ENCODE measurements at regions not wholly inside any gene's neighbourhood (a gene's known extent, or its start where the extent isn't known, plus 50 kb on each side); places are given as distances from the start of the nearest gene placed in this dataset.

GRCh38 chr2:64283641-64284361 is 139.6 kb upstream of the PELI1 start:
- H3K4me3 Mint-ChIP-seq, result no peak overlapping the region
- H3K27me3 Mint-ChIP-seq (ENCODE audit: low read depth), result no peaks in the 10 kb centered on the region
- no peaks in the 10 kb centered on the region for H3K36me3 Mint-ChIP-seq
- no peak for TF ChIP-seq CTCF (IDR thresholded peaks at IDR 0.05; ENCODE audit: unreplicated experiment)
- H3K27ac Mint-ChIP-seq, result no peak overlapping the region
- no peak for DNase-seq (ENCODE audit: low spot score in 2 of 2, unreplicated experiment in 2 of 2)
- H3K9me3 Mint-ChIP-seq, result no peaks in the 10 kb centered on the region
- peaks cover 17% of the 10 kb centered on the region for H3K4me1 Mint-ChIP-seq

DNA sequence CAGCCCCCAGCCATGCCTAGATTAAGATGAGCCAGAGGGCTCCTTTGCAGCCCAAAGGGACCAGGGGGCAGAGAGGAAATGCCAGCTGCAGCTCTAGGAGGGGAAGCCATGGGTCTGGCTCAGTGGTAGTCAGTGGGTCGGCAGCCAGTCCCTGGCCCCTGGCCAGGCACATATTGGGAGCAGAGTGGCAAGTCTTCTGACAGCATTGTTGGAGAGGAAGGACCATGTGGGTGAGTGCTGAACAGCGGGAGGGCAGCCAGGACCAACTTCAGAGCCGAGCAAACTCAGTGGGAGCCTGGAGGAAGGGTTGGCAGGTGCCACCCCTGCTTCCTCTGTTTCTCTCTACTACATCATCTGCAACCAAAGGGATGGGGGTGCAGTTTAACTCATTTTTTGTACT is 140.5 kb upstream of the PELI1 start:
- no peak for TF ChIP-seq CTCF (IDR thresholded peaks at IDR 0.05; ENCODE audit: unreplicated experiment)
- DNase-seq (ENCODE audit: low spot score in 2 of 2, unreplicated experiment in 2 of 2), result no peak
- H3K4me3 Mint-ChIP-seq, result no peak overlapping the region
- peaks cover 25% of the 10 kb centered on the region for H3K4me1 Mint-ChIP-seq
- H3K27me3 Mint-ChIP-seq (ENCODE audit: low read depth), result no peaks in the 10 kb centered on the region
- H3K27ac Mint-ChIP-seq, result no peak overlapping the region
- H3K36me3 Mint-ChIP-seq, result no peaks in the 10 kb centered on the region
- H3K9me3 Mint-ChIP-seq, result no peaks in the 10 kb centered on the region

GRCh38 chr2:64287202-64287740 is 143.1 kb upstream of the PELI1 start:
- TF ChIP-seq CTCF (IDR thresholded peaks at IDR 0.05; ENCODE audit: unreplicated experiment), result no peak
- Mint-ChIP-seq H3K4me3 (no peak overlapping the region), H3K27me3 (ENCODE audit: low read depth) (no peaks in the 10 kb centered on the region), H3K36me3 (no peaks in the 10 kb centered on the region), H3K9me3 (no peaks in the 10 kb centered on the region), H3K27ac (peak overlapping the region; percentile 41), H3K4me1 (peaks cover 29% of the 10 kb centered on the region)
- DNase-seq (ENCODE audit: low spot score in 2 of 2, unreplicated experiment in 2 of 2), result no peak

DNA sequence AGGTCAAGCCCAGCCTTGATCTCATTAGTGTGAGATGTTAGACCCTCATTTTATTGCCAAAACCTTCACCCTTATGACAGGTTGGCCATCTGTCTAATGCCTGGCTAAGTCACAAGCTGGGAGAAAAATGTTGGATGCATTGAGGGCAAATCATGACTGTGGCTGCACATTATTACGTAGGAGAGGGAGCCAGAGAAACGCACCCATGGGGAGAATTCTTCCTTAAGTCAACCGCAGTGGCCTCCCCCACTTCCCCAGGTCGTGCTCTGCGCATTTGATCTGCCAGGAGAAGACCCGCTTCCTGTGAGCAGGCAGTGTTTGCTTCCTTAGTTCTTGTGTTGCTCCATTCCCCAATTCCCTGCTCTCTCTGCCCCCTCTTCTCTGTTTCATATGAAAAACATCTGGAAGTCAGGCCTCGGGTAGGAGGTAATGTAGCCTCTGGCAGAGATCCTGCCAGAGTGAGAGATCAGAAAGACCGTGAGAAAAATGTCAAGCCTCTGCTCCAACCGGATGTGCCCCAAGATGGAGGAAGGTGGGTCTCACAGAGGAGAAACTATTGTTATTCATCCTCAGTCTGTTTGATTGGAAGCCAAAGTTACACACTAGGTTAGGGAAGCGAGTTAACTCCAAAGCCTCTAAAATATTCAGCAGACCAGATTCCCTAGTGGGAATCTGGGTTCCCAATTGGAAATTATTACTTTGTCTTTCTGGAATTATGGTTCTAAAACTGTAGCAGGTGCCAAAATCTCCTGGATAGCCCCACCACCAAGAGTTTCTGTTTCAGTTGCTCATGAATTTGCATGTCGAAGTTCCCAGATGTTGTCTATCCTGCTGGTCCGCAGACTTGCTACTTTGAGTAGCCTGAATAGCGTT is 144.3 kb upstream of the PELI1 start:
- H3K4me3 Mint-ChIP-seq, result no peak overlapping the region
- no peaks in the 10 kb centered on the region for H3K9me3 Mint-ChIP-seq
- peaks cover 29% of the 10 kb centered on the region for H3K4me1 Mint-ChIP-seq
- H3K27ac Mint-ChIP-seq, result peak overlapping the region; percentile 87
- no peak for DNase-seq (ENCODE audit: low spot score in 2 of 2, unreplicated experiment in 2 of 2)
- no peak for TF ChIP-seq CTCF (IDR thresholded peaks at IDR 0.05; ENCODE audit: unreplicated experiment)
- no peaks in the 10 kb centered on the region for H3K27me3 Mint-ChIP-seq (ENCODE audit: low read depth)
- no peaks in the 10 kb centered on the region for H3K36me3 Mint-ChIP-seq

DNA sequence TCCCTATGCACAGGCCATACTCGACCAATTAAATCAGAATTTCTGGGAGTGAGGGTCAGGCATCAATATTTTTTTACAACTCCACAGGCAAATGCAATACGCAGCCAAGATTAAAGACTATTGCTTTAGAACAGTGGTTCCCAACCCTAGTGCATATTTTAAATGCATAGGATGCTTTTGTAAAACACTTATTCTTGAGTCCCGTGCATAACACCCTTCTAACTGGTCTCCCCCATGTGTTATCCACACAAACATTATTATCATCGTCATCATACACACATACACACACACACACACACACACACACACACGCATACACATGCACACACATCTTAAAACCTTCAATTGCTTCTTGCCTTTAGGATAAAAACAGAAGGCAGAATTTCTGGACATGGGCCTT is 145.0 kb upstream of the PELI1 start:
- TF ChIP-seq CTCF (IDR thresholded peaks at IDR 0.05; ENCODE audit: unreplicated experiment), result no peak
- no peak for DNase-seq (ENCODE audit: low spot score in 2 of 2, unreplicated experiment in 2 of 2)
- no peaks in the 10 kb centered on the region for H3K27me3 Mint-ChIP-seq (ENCODE audit: low read depth)
- H3K27ac Mint-ChIP-seq, result peak overlapping the region; percentile 87
- peaks cover 29% of the 10 kb centered on the region for H3K4me1 Mint-ChIP-seq
- H3K9me3 Mint-ChIP-seq, result no peaks in the 10 kb centered on the region
- H3K4me3 Mint-ChIP-seq, result no peak overlapping the region
- H3K36me3 Mint-ChIP-seq, result no peaks in the 10 kb centered on the region
